Caco-2 (cell line): ENCODE measurements at regions not wholly inside any gene's neighbourhood (a gene's known extent, or its start where the extent isn't known, plus 50 kb on each side); places are given as distances from the start of the nearest gene placed in this dataset.

Experiments
- BruUV-seq: library from RNA; stranded (reverse); fragments of 400-500 nt; replicated peaks from 2 replicates; lab custom pipeline; 2021; lab: Mats Ljungman, UMichigan
- CTCF ChIA-PET: fragments of 300-600 bp; sonication (Branson Sonifier 250); formaldehyde crosslinking; loops from one replicate; lab custom pipeline; 2022; ENCODE audit warnings: antibody characterized with exemption; lab: Charles Lee
- POLR2A ChIA-PET: fragments of 300-600 bp; sonication (Branson Sonifier 250); formaldehyde crosslinking; loops from one replicate; lab custom pipeline; 2022; ENCODE audit warnings: antibody characterized with exemption; lab: Charles Lee
- DNase-seq, 2 experiments: peaks; one replicate each; pipeline versions ENCODE4 v3.0.0 to v3.0.0-alpha.2; 2020 to 2022
- H3K27me3 ChIP-seq: replicated peaks from 2 replicates; pipeline ENCODE4 v1.6.0; 2011; ENCODE audit warnings: low read length; ENCODE audit not compliant: control insufficient read depth, insufficient read depth
- H3K36me3 ChIP-seq: 2 replicates; pipeline ENCODE4 v1.5.1; 2011; ENCODE audit warnings: low read length; ENCODE audit not compliant: control insufficient read depth, insufficient read depth
- H3K4me1 ChIP-seq: fragments of 250-450 bp; sonication (Bioruptor Pico); 2 replicates; pipeline ENCODE4 v1.5.1; 2020; ENCODE audit warnings: mild to moderate bottlenecking
- H3K4me3 ChIP-seq: 2 replicates; pipeline ENCODE4 v1.5.1; 2011; ENCODE audit warnings: low read depth, mild to moderate bottlenecking, control low read depth, low read length
- H3K9me3 ChIP-seq: fragments of 250-450 bp; sonication (Bioruptor Pico); 2 replicates; pipeline ENCODE4 v1.5.1; 2020; ENCODE audit warnings: mild to moderate bottlenecking, moderate library complexity
- H3K27ac Mint-ChIP-seq: one replicate; pipeline ENCODE4 v1.8.0; 2022; ENCODE audit warnings: mixed read lengths; ENCODE audit not compliant: unreplicated experiment
- H3K27me3 Mint-ChIP-seq: one replicate; pipeline ENCODE4 v1.8.0; 2022; ENCODE audit warnings: mixed read lengths; ENCODE audit not compliant: insufficient read depth, unreplicated experiment
- H3K36me3 Mint-ChIP-seq: one replicate; pipeline ENCODE4 v1.8.0; 2022; ENCODE audit warnings: mild to moderate bottlenecking, mixed read lengths; ENCODE audit not compliant: insufficient read depth, unreplicated experiment
- H3K4me1 Mint-ChIP-seq: one replicate; pipeline ENCODE4 v1.8.0; 2022; ENCODE audit warnings: low read depth, mixed read lengths; ENCODE audit not compliant: unreplicated experiment
- H3K4me3 Mint-ChIP-seq: one replicate; pipeline ENCODE4 v1.8.0; 2022; ENCODE audit warnings: mild to moderate bottlenecking, moderate library complexity, mixed read lengths; ENCODE audit not compliant: unreplicated experiment
- H3K9me3 Mint-ChIP-seq: one replicate; pipeline ENCODE4 v1.8.0; 2022; ENCODE audit warnings: mixed read lengths; ENCODE audit not compliant: unreplicated experiment
- CTCF ChIP-seq, 2 experiments: fragments of 200-600 bp in 1 of 2; IDR thresholded peaks; 1 replicate in 1 of 2; 2 replicates in 1 of 2; pipeline versions ENCODE4 v1.5.1 to v1.8.0; 2011 to 2022; ENCODE audit warnings: antibody characterized with exemption in 1 of 2, control low read depth in 1 of 2, inconsistent platforms in 1 of 2, low read depth in 1 of 2, low read length in 1 of 2, mild to moderate bottlenecking in 1 of 2, moderate library complexity in 1 of 2; ENCODE audit not compliant: insufficient read depth in 1 of 2, severe bottlenecking in 1 of 2, unreplicated experiment in 1 of 2
- intact Hi-C: fragments of 100-400 bp; cut with micrococcal nuclease; formaldehyde crosslinking; loops from one replicate; pipeline ENCODE4 v1.10.0; 2022; ENCODE audit not compliant: unreplicated experiment

- Histone ChIP-seq H3K27me3 (no peaks in the 10 kb centered on the region), H3K4me1 (no peaks in the 10 kb centered on the region), H3K4me3 (no peak overlapping the region), H3K36me3 (no peaks in the 10 kb centered on the region), H3K9me3 (no peaks in the 10 kb centered on the region)
- TF ChIP-seq CTCF (IDR thresholded peaks at IDR 0.05; ENCODE audit: insufficient read depth in 1 of 2, low read depth in 1 of 2, low read length in 1 of 2, severe bottlenecking in 1 of 2, unreplicated experiment in 1 of 2), result no peak
- DNase-seq, result no peak
- CTCF ChIA-PET, result no interaction called here
- no peaks in the 10 kb centered on the region for H3K36me3 Mint-ChIP-seq
- H3K9me3 Mint-ChIP-seq, result no peaks in the 10 kb centered on the region
- no peak overlapping the region for H3K4me3 Mint-ChIP-seq
- intact Hi-C loops, result no loop called here
- no peaks in the 10 kb centered on the region for H3K4me1 Mint-ChIP-seq
- H3K27me3 Mint-ChIP-seq, result no peaks in the 10 kb centered on the region
- BruUV-seq, result no TSS peak
- POLR2A ChIA-PET, result no interaction called here
- no peak overlapping the region for H3K27ac Mint-ChIP-seq
Observed at GRCh38 chr9:19995619-19996018, 206.8 kb upstream of the SLC24A2 start.

GRCh38 chr9:19994296-19994695, 205.5 kb upstream of the SLC24A2 start:
- Mint-ChIP-seq H3K4me1 (no peaks in the 10 kb centered on the region), H3K4me3 (no peak overlapping the region), H3K27me3 (no peaks in the 10 kb centered on the region), H3K27ac (no peak overlapping the region), H3K36me3 (no peaks in the 10 kb centered on the region), H3K9me3 (no peaks in the 10 kb centered on the region)
- Histone ChIP-seq H3K27me3 (no peaks in the 10 kb centered on the region), H3K4me3 (no peak overlapping the region), H3K4me1 (no peaks in the 10 kb centered on the region), H3K9me3 (no peaks in the 10 kb centered on the region), H3K36me3 (no peaks in the 10 kb centered on the region)
- intact Hi-C loops, result no loop called here
- CTCF ChIA-PET, result no interaction called here
- no TSS peak for BruUV-seq
- no peak for TF ChIP-seq CTCF (IDR thresholded peaks at IDR 0.05; ENCODE audit: insufficient read depth in 1 of 2, low read depth in 1 of 2, low read length in 1 of 2, severe bottlenecking in 1 of 2, unreplicated experiment in 1 of 2)
- POLR2A ChIA-PET, result no interaction called here
- no peak for DNase-seq

GRCh38 chr9:19992556-19992955, 203.7 kb upstream of the SLC24A2 start:
- intact Hi-C loops, result no loop called here
- Mint-ChIP-seq H3K27me3 (no peaks in the 10 kb centered on the region), H3K9me3 (no peaks in the 10 kb centered on the region), H3K27ac (no peak overlapping the region), H3K4me3 (no peak overlapping the region), H3K4me1 (no peaks in the 10 kb centered on the region), H3K36me3 (no peaks in the 10 kb centered on the region)
- Histone ChIP-seq H3K4me3 (no peak overlapping the region), H3K9me3 (no peaks in the 10 kb centered on the region), H3K27me3 (no peaks in the 10 kb centered on the region), H3K36me3 (no peaks in the 10 kb centered on the region), H3K4me1 (no peaks in the 10 kb centered on the region)
- ChIA-PET POLR2A (no interaction called here), CTCF (no interaction called here)
- no TSS peak for BruUV-seq
- TF ChIP-seq CTCF (IDR thresholded peaks at IDR 0.05; ENCODE audit: insufficient read depth in 1 of 2, low read depth in 1 of 2, low read length in 1 of 2, severe bottlenecking in 1 of 2, unreplicated experiment in 1 of 2), result no peak
- no peak for DNase-seq
